GM19324 (cell line): ENCODE measurements at regions not wholly inside any gene's neighbourhood (a gene's known extent, or its start where the extent isn't known, plus 50 kb on each side); places are given as distances from the start of the nearest gene placed in this dataset.
A peak's percentile ranks its signal among the peaks of the same experiment; 100 is the strongest.

Experiments used
- ATAC-seq: cut with Tn5 transposase; IDR thresholded peaks from one replicate; pipeline ENCODE4 v1.9.1; 2021; ENCODE audit warnings: mild to moderate bottlenecking, moderate library complexity; ENCODE audit not compliant: unreplicated experiment, low FRiP score

- no peak for ATAC-seq
Observed at GRCh38 chr15:77541421-77542181, 91.1 kb downstream of the LINGO1 start.

GRCh38 chr15:77540312-77541060, 92.2 kb downstream of the LINGO1 start:
- no peak for ATAC-seq

- ATAC-seq, result no peak
Observed at GRCh38 chr15:77538793-77539497, 93.8 kb downstream of the LINGO1 start.

GRCh38 chr15:77538027-77538451, 94.7 kb downstream of the LINGO1 start:
- peak; percentile 61 for ATAC-seq

- ATAC-seq, result no peak
Observed at GRCh38 chr15:77537006-77537405, 95.7 kb downstream of the LINGO1 start.

- no peak for ATAC-seq
Observed at GRCh38 chr15:77535845-77536244, 96.9 kb downstream of the LINGO1 start.
